OCI-LY1 (cell line): ENCODE measurements at regions not wholly inside any gene's neighbourhood (a gene's known extent, or its start where the extent isn't known, plus 50 kb on each side); places are given as distances from the start of the nearest gene placed in this dataset.

Source experiments
- H2AFZ ChIP-seq: fragments of 200-600 bp; sonication (generic), shearing (Covaris generic); 2 replicates; pipeline ENCODE4 v1.6.0; 2014; ENCODE audit warnings: antibody characterized with exemption, mild to moderate bottlenecking, low read length
- H3F3A ChIP-seq: fragments of 200-600 bp; sonication (generic), shearing (Covaris generic); 2 replicates; pipeline ENCODE4 v1.6.0; 2014; ENCODE audit warnings: mild to moderate bottlenecking, antibody characterized with exemption, low read length, moderate library complexity; ENCODE audit not compliant: insufficient read depth
- H3K27ac ChIP-seq: fragments of 200-600 bp; sonication (generic); 2 replicates; pipeline ENCODE4 v1.5.1; 2014; ENCODE audit warnings: low read length, mixed run types, mild to moderate bottlenecking, low read depth; ENCODE audit not compliant: poor library complexity, severe bottlenecking
- H3K27me3 ChIP-seq: fragments of 200-600 bp; sonication (generic); 2 replicates; pipeline ENCODE4 v1.6.0; 2014; ENCODE audit warnings: antibody characterized with exemption, mild to moderate bottlenecking, low read length, moderate library complexity; ENCODE audit not compliant: insufficient read depth
- H3K36me3 ChIP-seq: fragments of 200-600 bp; sonication (generic); 2 replicates; pipeline ENCODE4 v1.6.1; 2014; ENCODE audit warnings: mild to moderate bottlenecking, antibody characterized with exemption, low read length, moderate library complexity, mixed read lengths; ENCODE audit not compliant: insufficient read depth
- H3K4me1 ChIP-seq: fragments of 200-600 bp; sonication (generic); 2 replicates; pipeline ENCODE4 v1.5.1; 2014; ENCODE audit warnings: mild to moderate bottlenecking, low read length, moderate library complexity; ENCODE audit not compliant: insufficient read depth, severe bottlenecking
- H3K4me2 ChIP-seq: fragments of 200-600 bp; sonication (generic), shearing (Covaris generic); 2 replicates; pipeline ENCODE4 v1.6.1; 2014; ENCODE audit warnings: low read length
- H3K4me3 ChIP-seq: fragments of 200-600 bp; sonication (generic); 2 replicates; pipeline ENCODE4 v1.5.1; 2014; ENCODE audit warnings: low read length, low read depth, mild to moderate bottlenecking, mixed read lengths; ENCODE audit not compliant: poor library complexity, severe bottlenecking
- H3K79me2 ChIP-seq: fragments of 200-600 bp; shearing (Covaris generic); 2 replicates; pipeline ENCODE4 v1.6.1; 2016; ENCODE audit warnings: mixed run types, low read length, mixed read lengths; ENCODE audit not compliant: insufficient read depth
- H3K9ac ChIP-seq: fragments of 200-600 bp; sonication (generic), shearing (Covaris generic); 2 replicates; pipeline ENCODE4 v1.6.1; 2014; ENCODE audit warnings: mild to moderate bottlenecking, low read length, mixed read lengths
- H3K9me2 ChIP-seq: fragments of 200-600 bp; sonication (generic), shearing (Covaris generic); 2 replicates; pipeline ENCODE4 v1.6.1; 2014; ENCODE audit warnings: low read depth, mild to moderate bottlenecking, low read length, mixed read lengths
- H3K9me3 ChIP-seq: fragments of 200-600 bp; shearing (Covaris generic); 2 replicates; pipeline ENCODE4 v1.6.1; 2014; ENCODE audit warnings: low read length, mixed read lengths
- H4K20me1 ChIP-seq: fragments of 200-600 bp; sonication (generic), shearing (Covaris generic); 2 replicates; pipeline ENCODE4 v1.6.0; 2016; ENCODE audit warnings: mild to moderate bottlenecking, low read length; ENCODE audit not compliant: insufficient read depth
- EZH2 ChIP-seq: fragments of 200-600 bp; sonication (generic), shearing (Covaris generic); IDR thresholded peaks from 2 replicates; pipeline ENCODE4 v1.8.0; 2017; ENCODE audit warnings: borderline replicate concordance, mixed run types, mild to moderate bottlenecking, antibody characterized with exemption, low read length, moderate library complexity, mixed read lengths
- TF ChIP-seq, protein P1 (sequence below): fragments of 200-600 bp; sonication (generic), shearing (Covaris generic); IDR thresholded peaks from 2 replicates; pipeline ENCODE4 v1.5.1; 2017; ENCODE audit warnings: mild to moderate bottlenecking, antibody characterized with exemption, low read length, moderate library complexity, mixed read lengths

DNA sequence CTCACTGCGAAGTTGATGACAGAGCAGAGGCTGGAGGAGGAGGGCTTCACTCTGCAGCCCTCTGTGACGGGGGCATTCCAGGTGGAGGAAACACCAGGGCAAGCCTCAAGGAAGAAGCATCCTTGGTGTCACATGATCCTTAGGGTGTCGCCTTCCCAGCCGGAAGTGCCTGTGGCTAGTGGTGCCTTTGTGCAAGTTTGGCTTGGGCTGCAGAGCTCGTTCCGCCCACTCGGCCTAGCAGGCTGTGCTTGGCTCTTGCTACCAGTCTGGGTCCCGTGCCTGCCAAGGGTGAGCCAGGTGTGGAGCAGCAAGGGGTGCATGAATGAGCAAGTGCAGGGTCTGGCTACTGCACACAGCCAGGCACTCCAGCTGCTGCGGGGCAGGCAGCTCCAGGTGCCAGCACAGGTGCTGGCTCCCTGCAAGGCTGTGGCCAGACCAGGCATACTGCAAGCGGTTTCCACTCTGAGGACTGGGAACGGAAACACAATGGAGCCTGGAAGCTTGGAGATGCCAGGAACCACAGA lies 325.3 kb upstream of the SMIM21 start:
- H3K4me1 ChIP-seq = no peaks in the 10 kb centered on the region
- H3K36me3 ChIP-seq = no peaks in the 10 kb centered on the region
- H3K79me2 ChIP-seq = no peaks in the 10 kb centered on the region
- no peak overlapping the region for H2AFZ ChIP-seq
- no peaks in the 10 kb centered on the region; the same call in 1 of the 2 replicates for H4K20me1 ChIP-seq
- no peaks in the 10 kb centered on the region for H3K9me3 ChIP-seq
- no peak for TF ChIP-seq EZH2
- TF ChIP-seq, protein P1, sequence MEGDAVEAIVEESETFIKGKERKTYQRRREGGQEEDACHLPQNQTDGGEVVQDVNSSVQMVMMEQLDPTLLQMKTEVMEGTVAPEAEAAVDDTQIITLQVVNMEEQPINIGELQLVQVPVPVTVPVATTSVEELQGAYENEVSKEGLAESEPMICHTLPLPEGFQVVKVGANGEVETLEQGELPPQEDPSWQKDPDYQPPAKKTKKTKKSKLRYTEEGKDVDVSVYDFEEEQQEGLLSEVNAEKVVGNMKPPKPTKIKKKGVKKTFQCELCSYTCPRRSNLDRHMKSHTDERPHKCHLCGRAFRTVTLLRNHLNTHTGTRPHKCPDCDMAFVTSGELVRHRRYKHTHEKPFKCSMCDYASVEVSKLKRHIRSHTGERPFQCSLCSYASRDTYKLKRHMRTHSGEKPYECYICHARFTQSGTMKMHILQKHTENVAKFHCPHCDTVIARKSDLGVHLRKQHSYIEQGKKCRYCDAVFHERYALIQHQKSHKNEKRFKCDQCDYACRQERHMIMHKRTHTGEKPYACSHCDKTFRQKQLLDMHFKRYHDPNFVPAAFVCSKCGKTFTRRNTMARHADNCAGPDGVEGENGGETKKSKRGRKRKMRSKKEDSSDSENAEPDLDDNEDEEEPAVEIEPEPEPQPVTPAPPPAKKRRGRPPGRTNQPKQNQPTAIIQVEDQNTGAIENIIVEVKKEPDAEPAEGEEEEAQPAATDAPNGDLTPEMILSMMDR = no peak
- H3K4me2 ChIP-seq = no peak overlapping the region
- H3K27ac ChIP-seq = no peak overlapping the region
- no peaks in the 10 kb centered on the region for H3F3A ChIP-seq
- H3K9ac ChIP-seq = no peak overlapping the region
- H3K4me3 ChIP-seq = no peak overlapping the region
- H3K27me3 ChIP-seq = no peaks in the 10 kb centered on the region
- no peaks in the 10 kb centered on the region for H3K9me2 ChIP-seq

DNA sequence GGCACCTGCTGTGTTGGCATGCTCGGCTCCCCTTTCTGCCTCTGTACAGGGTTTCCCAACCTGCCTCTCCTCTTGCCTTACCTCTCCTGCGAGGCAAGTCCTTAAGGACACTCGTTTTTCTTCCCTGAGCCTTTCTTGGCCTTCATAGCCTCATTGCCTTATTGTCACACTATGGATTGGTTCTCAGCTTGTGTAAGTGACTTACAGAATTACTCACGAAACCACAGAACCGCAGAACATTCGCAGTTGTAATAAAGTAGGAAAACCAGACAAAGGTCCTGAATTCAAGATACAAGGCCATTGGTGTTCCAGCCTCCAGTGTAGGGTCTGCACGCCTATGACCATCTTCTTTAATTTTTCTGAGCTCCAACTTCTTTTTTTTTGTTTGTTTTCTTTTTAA lies 317.6 kb upstream of the SMIM21 start:
- no peaks in the 10 kb centered on the region for H3K36me3 ChIP-seq
- no peaks in the 10 kb centered on the region for H3K9me2 ChIP-seq
- no peaks in the 10 kb centered on the region; the same call in 1 of the 2 replicates for H4K20me1 ChIP-seq
- H3K27me3 ChIP-seq = no peaks in the 10 kb centered on the region
- H3K4me3 ChIP-seq = no peak overlapping the region
- H3K79me2 ChIP-seq = no peaks in the 10 kb centered on the region
- H3K9ac ChIP-seq = no peak overlapping the region
- no peak for TF ChIP-seq EZH2
- TF ChIP-seq, protein P1 = no peak
- H3F3A ChIP-seq = no peaks in the 10 kb centered on the region
- H3K4me2 ChIP-seq = no peak overlapping the region
- H3K9me3 ChIP-seq = no peaks in the 10 kb centered on the region
- H3K27ac ChIP-seq = no peak overlapping the region
- H3K4me1 ChIP-seq = no peaks in the 10 kb centered on the region
- H2AFZ ChIP-seq = no peak overlapping the region

DNA sequence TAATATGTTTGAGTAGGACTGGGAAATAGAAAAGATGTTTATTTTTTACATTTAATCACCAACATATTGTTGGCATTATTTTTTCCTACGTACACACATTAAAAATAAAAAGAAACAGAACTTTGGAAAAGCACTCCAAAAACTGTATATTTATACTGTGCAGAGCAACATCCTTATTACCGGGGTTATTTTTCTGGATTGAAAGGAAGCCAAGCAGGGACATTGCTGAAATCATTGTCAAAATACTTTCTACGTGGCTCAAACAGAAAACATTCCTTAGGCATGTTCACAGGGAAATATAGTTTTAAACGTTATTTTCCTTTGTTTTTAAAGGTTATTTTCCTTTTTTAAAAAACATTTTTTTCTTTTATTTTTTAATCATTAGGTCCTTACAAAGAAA lies 315.0 kb upstream of the SMIM21 start:
- Histone ChIP-seq H3K9me3 (no peaks in the 10 kb centered on the region), H3K36me3 (no peaks in the 10 kb centered on the region), H3F3A (no peaks in the 10 kb centered on the region), H3K4me1 (no peaks in the 10 kb centered on the region), H3K9me2 (no peaks in the 10 kb centered on the region), H4K20me1 (no peaks in the 10 kb centered on the region), H3K4me3 (no peak overlapping the region), H2AFZ (no peak overlapping the region), H3K9ac (no peak overlapping the region), H3K4me2 (no peak overlapping the region), H3K27me3 (no peaks in the 10 kb centered on the region), H3K27ac (no peak overlapping the region), H3K79me2 (no peaks in the 10 kb centered on the region)
- TF ChIP-seq, protein P1 = no peak
- no peak for TF ChIP-seq EZH2
